HuH-7 (cell line): ENCODE measurements at regions not wholly inside any gene's neighbourhood (a gene's known extent, or its start where the extent isn't known, plus 50 kb on each side); places are given as distances from the start of the nearest gene placed in this dataset.

Source experiments
- DNase-seq: peaks from one replicate; pipeline ENCODE4 v3.0.0; 2011; ENCODE audit warnings: low spot score

GRCh38 chr6:98747273-98747672 is 87.1 kb upstream of the POU3F2 start:
- DNase-seq: no peak

DNA sequence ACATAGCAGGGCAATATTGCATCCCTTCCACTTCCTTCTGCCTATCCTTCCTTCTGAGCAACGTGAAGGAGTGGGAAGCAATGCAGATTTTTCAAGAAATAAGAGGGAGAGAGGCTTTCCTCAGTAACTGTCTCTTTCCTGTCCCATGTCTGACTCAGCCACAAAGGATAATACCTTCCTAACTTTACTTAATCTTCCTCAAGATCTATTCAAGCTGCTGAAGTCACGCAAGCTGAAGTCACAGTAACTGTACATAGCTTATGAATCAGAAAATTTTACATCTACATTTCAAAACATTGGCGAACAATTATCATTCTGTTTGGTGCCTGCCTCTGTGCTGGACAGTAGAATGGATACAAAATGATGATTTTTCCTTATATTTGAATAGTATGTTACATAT is 86.4 kb upstream of the POU3F2 start:
- no peak for DNase-seq

DNA sequence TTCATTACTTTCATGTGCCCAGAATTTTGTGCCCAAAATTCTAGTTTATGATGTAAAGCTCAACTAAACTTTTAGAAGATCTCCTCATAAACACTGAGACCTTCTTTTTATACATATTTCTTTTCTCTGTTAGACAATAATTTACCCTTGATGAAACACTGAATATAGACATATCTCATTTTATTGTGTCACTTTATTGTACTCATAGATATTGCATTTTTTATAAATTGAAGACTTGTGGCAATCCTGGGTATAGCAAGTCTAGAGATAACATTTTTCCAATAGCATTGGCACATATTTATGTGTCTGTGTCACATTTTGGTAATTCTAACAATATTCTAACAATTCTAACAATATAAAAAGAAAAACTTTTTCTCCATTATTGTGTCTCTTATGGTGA is 74.9 kb upstream of the POU3F2 start:
- DNase-seq: no peak

GRCh38 chr6:98764373-98764911 is 69.9 kb upstream of the POU3F2 start:
- no peak for DNase-seq

DNA sequence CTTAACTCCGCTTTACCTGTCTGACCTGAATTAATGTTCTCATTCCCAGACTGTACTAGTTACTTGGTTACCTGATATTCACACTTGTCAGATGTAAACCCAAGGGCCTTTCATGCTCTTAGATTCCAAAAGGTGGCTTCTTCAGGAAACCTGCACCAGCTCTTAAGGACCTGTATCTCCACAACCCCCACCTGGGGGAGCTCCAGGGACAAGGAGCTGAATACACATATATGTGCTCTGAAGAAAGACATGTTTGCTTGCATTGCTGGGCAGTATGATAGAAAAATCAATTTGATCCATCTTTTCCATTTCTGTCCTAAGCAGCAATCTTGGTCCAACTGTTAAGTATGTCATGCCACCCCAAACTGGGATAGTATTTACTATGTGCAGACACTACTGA is 64.8 kb upstream of the POU3F2 start:
- peak; percentile 15 for DNase-seq

DNA sequence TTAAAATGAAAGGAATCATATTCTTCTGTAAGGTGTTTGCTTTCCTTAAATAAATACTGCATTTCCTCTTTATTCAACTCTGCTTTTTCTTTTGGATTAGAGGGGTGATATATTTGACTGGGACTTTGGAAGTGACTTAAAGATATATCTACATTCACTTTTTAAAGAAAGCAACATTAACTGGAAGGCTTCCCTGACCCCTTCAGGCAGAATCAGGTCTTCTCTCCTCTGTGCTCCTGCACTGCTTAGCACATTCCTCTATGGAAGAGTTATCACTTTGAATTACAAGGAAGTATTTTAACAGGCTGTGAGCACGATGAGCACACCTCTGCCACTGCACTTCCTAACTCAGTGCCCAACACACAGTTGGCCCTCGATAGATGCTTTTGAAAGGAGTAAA is 59.2 kb upstream of the POU3F2 start:
- no peak for DNase-seq

DNA sequence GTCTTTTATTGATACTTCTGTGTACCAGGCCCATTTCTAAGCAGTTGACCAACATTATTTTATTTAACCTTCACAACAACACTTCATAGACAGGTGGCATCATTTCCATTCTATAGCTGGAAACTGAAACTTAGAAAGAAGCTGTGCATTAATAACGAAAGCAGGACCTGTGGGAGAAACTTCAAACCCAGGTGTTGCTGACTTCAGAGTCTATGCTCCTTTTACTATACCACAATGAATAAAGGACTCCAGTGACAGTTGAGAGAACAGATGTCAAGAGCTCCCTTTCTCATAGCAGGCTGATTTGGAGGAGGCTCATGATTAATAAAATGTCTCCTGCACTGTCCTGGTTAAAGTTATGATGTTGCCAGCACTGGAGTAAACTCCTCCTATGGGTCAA is 56.6 kb upstream of the POU3F2 start:
- no peak for DNase-seq

GRCh38 chr6:98779618-98780017 is 54.8 kb upstream of the POU3F2 start:
- DNase-seq: peak; percentile 5

GRCh38 chr6:98782772-98783171 is 51.6 kb upstream of the POU3F2 start:
- no peak for DNase-seq

GRCh38 chr6:98783578-98783977 is 50.8 kb upstream of the POU3F2 start:
- DNase-seq: no peak
